ENCODE measurements at regions not wholly inside any gene's neighbourhood (a gene's known extent, or its start where the extent isn't known, plus 50 kb on each side); places are given as distances from the start of the nearest gene placed in this dataset.
"Not testable (repeated sequence)": the region's sequence is repeated elsewhere in the genome, so short reads cannot be mapped to it uniquely, and the experiment has no call there.

- Histone ChIP-seq H3K27me3 (replicated peaks in 1 of 7) (no peaks in the 10 kb centered on the region), H3K36me3 (no peaks in the 10 kb centered on the region), H3K27ac (no peak overlapping the region), H3K9me3 (peaks cover 0 to 23% (median 0%) of the 10 kb centered on the region in 8 donors), H3K4me1 (no peaks in the 10 kb centered on the region), H3K4me3 (no peak overlapping the region)
- TF ChIP-seq CTCF (IDR thresholded peaks at IDR 0.05 in 8 of 11, conservative IDR thresholded peaks at IDR 0.05 in 3 of 11) (no peak), POLR2A (IDR thresholded peaks at IDR 0.05) (no peak), POLR2AphosphoS5 (IDR thresholded peaks at IDR 0.05) (no peak)
- intact Hi-C loops (cut with DNase I; ENCODE audit: low total_unique reads) = no loop called here
- no peak for DNase-seq
Observed at GRCh38 chr3:153921826-153922225, 199.4 kb upstream of the ARHGEF26 start.

DNA sequence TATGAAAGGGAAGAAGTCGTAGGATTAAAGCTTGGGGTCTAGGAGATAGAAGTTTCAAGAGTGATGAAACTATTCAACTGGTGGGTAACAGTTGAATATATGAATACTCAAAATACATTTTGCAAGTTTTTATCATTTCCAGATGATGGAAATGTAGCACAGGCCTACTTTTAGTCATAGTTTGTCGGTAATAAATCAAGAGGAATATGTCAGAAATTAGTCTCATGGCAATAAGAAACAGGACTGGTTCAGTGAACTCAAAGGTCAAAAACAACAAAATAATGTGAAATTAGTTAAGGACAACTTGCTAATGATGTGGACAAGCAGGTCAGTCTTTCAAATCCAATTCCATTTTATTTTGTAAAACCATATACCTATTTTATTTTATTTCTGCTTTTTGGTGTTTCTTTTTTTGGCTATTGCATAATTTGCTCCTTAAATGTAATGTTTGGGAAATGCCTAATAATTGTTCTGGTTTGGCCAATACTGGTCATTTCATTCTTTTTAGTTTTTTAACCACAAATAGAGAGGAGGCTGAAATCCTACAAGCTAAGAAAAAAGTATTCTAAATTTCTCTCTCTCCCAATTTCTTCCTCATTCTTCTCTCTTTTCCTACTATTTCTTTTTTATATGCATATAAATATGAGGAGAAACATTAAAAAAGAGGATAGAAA lies 195.2 kb upstream of the ARHGEF26 start:
- peaks cover 0 to 4% (median 0%) of the 10 kb centered on the region in 8 donors for H3K9me3 ChIP-seq
- no peak overlapping the region for H3K27ac ChIP-seq
- no peaks in the 10 kb centered on the region for H3K4me1 ChIP-seq
- no peak overlapping the region for H3K4me3 ChIP-seq
- H3K36me3 ChIP-seq = no peaks in the 10 kb centered on the region
- 86 to 93% (median 90%) methylated on average over 2 of the region's 2 CpGs for WGBS, 5 donors
- intact Hi-C loops (cut with DNase I; ENCODE audit: low total_unique reads) = no loop called here
- DNase-seq = no peak
- no peak for TF ChIP-seq CTCF (IDR thresholded peaks at IDR 0.05 in 8 of 11, conservative IDR thresholded peaks at IDR 0.05 in 3 of 11)
- no peaks in the 10 kb centered on the region for H3K27me3 ChIP-seq (replicated peaks in 1 of 7)

DNA sequence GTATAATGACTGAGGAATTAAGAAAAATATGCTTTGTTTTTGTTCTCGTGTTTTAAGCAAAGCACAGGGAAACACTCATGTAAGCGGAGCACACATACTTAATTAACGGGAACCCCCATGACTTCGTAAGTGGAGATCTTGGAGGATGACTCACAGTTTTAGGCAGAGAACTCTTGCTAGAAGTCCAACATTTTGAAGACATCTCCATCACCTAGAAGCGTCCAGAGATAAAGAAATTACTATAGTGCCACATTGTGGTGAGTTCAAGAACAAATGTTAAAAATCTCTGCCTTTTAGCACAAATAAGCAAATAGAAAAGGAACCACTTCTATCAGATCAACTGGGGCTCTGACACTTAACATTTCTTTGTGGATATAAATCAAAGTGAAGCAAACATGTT lies 194.1 kb upstream of the ARHGEF26 start:
- Histone ChIP-seq H3K4me3 (no peak overlapping the region), H3K27me3 (replicated peaks in 1 of 7) (no peaks in the 10 kb centered on the region), H3K27ac (no peak overlapping the region), H3K4me1 (no peaks in the 10 kb centered on the region), H3K9me3 (peaks cover 0 to 4% (median 0%) of the 10 kb centered on the region in 8 donors), H3K36me3 (no peaks in the 10 kb centered on the region)
- no peak for DNase-seq
- intact Hi-C loops (cut with DNase I; ENCODE audit: low total_unique reads) = no loop called here
- 56 to 77% (median 68%) methylated on average over 5 of the region's 5 CpGs for WGBS, 5 donors
- TF ChIP-seq CTCF (IDR thresholded peaks at IDR 0.05 in 8 of 11, conservative IDR thresholded peaks at IDR 0.05 in 3 of 11) = no peak
- TF ChIP-seq POLR2A (IDR thresholded peaks at IDR 0.05) = no peak
- no peak for TF ChIP-seq POLR2AphosphoS5 (IDR thresholded peaks at IDR 0.05)

- intact Hi-C loops (cut with DNase I; ENCODE audit: low total_unique reads) = no loop called here
Observed at GRCh38 chr3:153928851-153929250, 192.3 kb upstream of the ARHGEF26 start.

DNA sequence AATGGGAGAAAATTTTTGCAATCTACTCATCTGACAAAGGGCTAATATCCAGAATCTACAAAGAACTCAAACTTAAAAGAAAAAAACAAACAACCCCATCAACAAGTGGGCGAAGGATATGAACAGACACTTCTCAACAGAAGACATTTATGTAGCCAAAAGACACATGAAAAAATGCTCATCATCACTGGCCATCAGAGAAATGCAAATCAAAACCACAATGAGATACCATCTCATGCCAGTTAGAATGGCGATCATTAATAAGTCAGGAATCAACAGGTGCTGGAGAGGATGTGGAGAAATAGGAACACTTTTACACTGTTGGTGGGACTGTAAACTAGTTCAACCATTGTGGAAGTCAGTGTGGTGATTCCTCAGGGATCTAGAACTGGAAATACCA lies 187.7 kb upstream of the ARHGEF26 start:
- DNase-seq; H3K27ac ChIP-seq; H3K4me3 ChIP-seq; H3K27me3 ChIP-seq (replicated peaks in 1 of 7); intact Hi-C loops (cut with DNase I; ENCODE audit: low total_unique reads); H3K4me1 ChIP-seq; H3K36me3 ChIP-seq; H3K9me3 ChIP-seq: not testable (repeated sequence)
- 86 to 92% (median 88%) methylated on average over 2 of the region's 2 CpGs for WGBS, 5 donors

More at GRCh38 chr3:153928851-153929250, 192.3 kb upstream of the ARHGEF26 start:
- H3K27ac ChIP-seq = no peak overlapping the region
- DNase-seq = no peak
- no peaks in the 10 kb centered on the region for H3K27me3 ChIP-seq (replicated peaks in 1 of 7)
- H3K4me3 ChIP-seq = no peak overlapping the region
- H3K9me3 ChIP-seq = peaks cover 0 to under 1% (median 0%) of the 10 kb centered on the region in 8 donors
- no peaks in the 10 kb centered on the region for H3K36me3 ChIP-seq
- TF ChIP-seq POLR2AphosphoS5 (IDR thresholded peaks at IDR 0.05) = no peak
- TF ChIP-seq CTCF (IDR thresholded peaks at IDR 0.05 in 8 of 11, conservative IDR thresholded peaks at IDR 0.05 in 3 of 11) = no peak
- TF ChIP-seq POLR2A (IDR thresholded peaks at IDR 0.05) = no peak
- H3K4me1 ChIP-seq = no peaks in the 10 kb centered on the region

Data from spleen (tissue), 11 donors.